SU-DHL-6 (cell line): ENCODE measurements at regions not wholly inside any gene's neighbourhood (a gene's known extent, or its start where the extent isn't known, plus 50 kb on each side); places are given as distances from the start of the nearest gene placed in this dataset.

Experiments
- H2AFZ ChIP-seq: fragments of 200-600 bp; sonication (generic); 2 replicates; pipeline ENCODE4 v1.6.1; 2014; ENCODE audit warnings: low read depth, mild to moderate bottlenecking, moderate library complexity, mixed read lengths, antibody characterized with exemption, low read length; ENCODE audit not compliant: severe bottlenecking
- H3F3A ChIP-seq: fragments of 200-600 bp; shearing (Covaris generic); 2 replicates; pipeline ENCODE4 v1.6.0; 2016; ENCODE audit warnings: antibody characterized with exemption, mild to moderate bottlenecking; ENCODE audit not compliant: insufficient read depth
- H3K27ac ChIP-seq: fragments of 200-600 bp; sonication (generic); 2 replicates; pipeline ENCODE4 v1.5.1; 2016; ENCODE audit warnings: low read depth, mild to moderate bottlenecking, low read length, moderate library complexity, mixed read lengths
- H3K27me3 ChIP-seq: fragments of 200-600 bp; sonication (generic), shearing (Covaris generic); 2 replicates; pipeline ENCODE4 v1.6.0; 2014; ENCODE audit warnings: mild to moderate bottlenecking, low read length
- H3K36me3 ChIP-seq: fragments of 200-600 bp; sonication (generic); 2 replicates; pipeline ENCODE4 v1.6.1; 2014; ENCODE audit warnings: mild to moderate bottlenecking, low read length, mixed read lengths
- H3K4me2 ChIP-seq: fragments of 300-600, 200-600 bp; shearing (Covaris generic), sonication (generic); 2 replicates; pipeline ENCODE4 v1.6.0; 2014; ENCODE audit warnings: low read length, low read depth, mild to moderate bottlenecking; ENCODE audit not compliant: poor library complexity, severe bottlenecking
- H3K4me3 ChIP-seq: fragments of 200-600 bp; sonication (generic); 2 replicates; pipeline ENCODE4 v1.5.1; 2014; ENCODE audit warnings: antibody characterized with exemption, low read length, mild to moderate bottlenecking, mixed read lengths; ENCODE audit not compliant: insufficient read depth, poor library complexity, severe bottlenecking
- H3K79me2 ChIP-seq: fragments of 200-600 bp; sonication (generic); 2 replicates; pipeline ENCODE4 v1.6.1; 2014; ENCODE audit warnings: mild to moderate bottlenecking, low read length, moderate library complexity; ENCODE audit not compliant: insufficient read depth
- H3K9ac ChIP-seq: fragments of 200-600 bp; sonication (generic); 2 replicates; pipeline ENCODE4 v1.7.0; 2014; ENCODE audit warnings: mild to moderate bottlenecking, low read length
- H3K9me2 ChIP-seq: fragments of 200-600 bp; sonication (generic); replicated peaks from 2 replicates; pipeline ENCODE4 v1.6.1; 2014; ENCODE audit warnings: low read length; ENCODE audit not compliant: insufficient read depth
- H3K9me3 ChIP-seq: fragments of 200-600 bp; sonication (generic); 2 replicates; pipeline ENCODE4 v1.6.1; 2014; ENCODE audit warnings: low read length, mixed read lengths; ENCODE audit not compliant: insufficient read depth
- H4K20me1 ChIP-seq: fragments of 200-600 bp; sonication (generic); 2 replicates; pipeline ENCODE4 v1.6.1; 2014; ENCODE audit warnings: low read depth, mild to moderate bottlenecking, antibody characterized with exemption, low read length, moderate library complexity, mixed read lengths
- CTCF ChIP-seq: fragments of 200-600 bp; sonication (generic); IDR thresholded peaks from one replicate; pipeline ENCODE4 v1.5.1; 2017; ENCODE audit warnings: antibody characterized with exemption, mild to moderate bottlenecking, low read length, moderate library complexity; ENCODE audit not compliant: insufficient read depth, poor library complexity, severe bottlenecking
- EZH2phosphoT487 ChIP-seq: fragments of 200-600 bp; sonication (generic), shearing (Covaris generic); conservative IDR thresholded peaks from 2 replicates; pipeline ENCODE4 v1.6.1; 2018; ENCODE audit warnings: mild to moderate bottlenecking, antibody characterized with exemption, low read length, moderate library complexity, mixed read lengths

- peaks cover 6% of the 10 kb centered on the region; the same call in 1 of the 2 replicates for H3K9me3 ChIP-seq
- TF ChIP-seq CTCF (no peak), EZH2phosphoT487 (no peak)
- H3K27me3 ChIP-seq, result no peaks in the 10 kb centered on the region
- no peak overlapping the region for H2AFZ ChIP-seq
- no peaks in the 10 kb centered on the region for H4K20me1 ChIP-seq
- H3K9me2 ChIP-seq, result no peaks in the 10 kb centered on the region
- H3K36me3 ChIP-seq, result no peaks in the 10 kb centered on the region
- no peak overlapping the region for H3K27ac ChIP-seq
- no peak overlapping the region for H3K4me2 ChIP-seq
- no peak overlapping the region for H3K4me3 ChIP-seq
- H3F3A ChIP-seq, result no peaks in the 10 kb centered on the region
- H3K79me2 ChIP-seq, result no peaks in the 10 kb centered on the region
- no peak overlapping the region for H3K9ac ChIP-seq
These were observed 58.1 kb upstream of the DLX2 start for GRCh38 chr2:172160839-172161238.

DNA sequence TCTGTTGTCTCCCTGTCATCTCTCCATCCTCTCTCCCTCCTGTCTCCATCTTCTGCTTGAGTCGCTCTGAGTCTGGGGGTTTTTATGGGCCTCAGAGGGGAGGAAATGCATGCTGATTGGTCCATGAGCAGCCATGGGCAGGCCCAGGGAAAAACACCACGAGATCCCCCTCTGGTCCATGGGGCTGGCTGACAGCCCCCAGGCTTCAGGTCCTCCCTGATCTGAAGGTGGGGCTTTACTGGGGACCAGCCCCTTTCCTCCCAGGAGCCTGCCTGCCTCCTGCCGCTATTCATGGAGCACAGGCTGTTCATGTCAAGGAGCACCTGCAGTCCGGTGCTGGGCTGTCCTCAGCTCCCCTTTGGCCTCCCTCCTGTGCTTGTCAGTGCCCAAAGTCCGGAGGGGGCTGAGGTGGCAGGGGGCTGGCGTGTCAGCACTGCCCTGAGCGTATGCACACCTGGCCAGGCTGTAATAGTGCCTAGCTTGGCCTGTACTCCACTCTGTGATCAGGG is 59.6 kb upstream of the DLX2 start:
- Histone ChIP-seq H3F3A (no peaks in the 10 kb centered on the region), H3K79me2 (no peaks in the 10 kb centered on the region), H3K27ac (no peak overlapping the region), H2AFZ (no peak overlapping the region), H4K20me1 (no peaks in the 10 kb centered on the region), H3K4me3 (no peak overlapping the region), H3K9me2 (no peaks in the 10 kb centered on the region), H3K4me2 (no peak overlapping the region), H3K9ac (no peak overlapping the region), H3K36me3 (no peaks in the 10 kb centered on the region), H3K9me3 (peaks cover 6% of the 10 kb centered on the region; the same call in 1 of the 2 replicates), H3K27me3 (no peaks in the 10 kb centered on the region)
- TF ChIP-seq EZH2phosphoT487 (no peak), CTCF (no peak)

GRCh38 chr2:172162739-172163336 is 60.1 kb upstream of the DLX2 start:
- H3K4me2 ChIP-seq, result no peak overlapping the region
- H3K9ac ChIP-seq, result no peak overlapping the region
- peaks cover 6% of the 10 kb centered on the region; the same call in 1 of the 2 replicates for H3K9me3 ChIP-seq
- TF ChIP-seq EZH2phosphoT487, result no peak
- TF ChIP-seq CTCF, result no peak
- H3K4me3 ChIP-seq, result no peak overlapping the region
- no peaks in the 10 kb centered on the region for H3K36me3 ChIP-seq
- no peaks in the 10 kb centered on the region for H3K79me2 ChIP-seq
- H3F3A ChIP-seq, result no peaks in the 10 kb centered on the region
- no peaks in the 10 kb centered on the region for H3K9me2 ChIP-seq
- H3K27me3 ChIP-seq, result no peaks in the 10 kb centered on the region
- no peak overlapping the region for H3K27ac ChIP-seq
- H4K20me1 ChIP-seq, result no peaks in the 10 kb centered on the region
- H2AFZ ChIP-seq, result no peak overlapping the region
